Esophagus muscularis mucosa (tissue), 4 donors: ENCODE measurements at regions not wholly inside any gene's neighbourhood (a gene's known extent, or its start where the extent isn't known, plus 50 kb on each side); places are given as distances from the start of the nearest gene placed in this dataset.

Experiments
- DNase-seq: peaks from one replicate; pipeline ENCODE4 v3.0.0-alpha.2; 2017; ENCODE audit errors: extremely low spot score
- H3K27ac ChIP-seq, 4 donors: fragments of 200-600 bp; sonication (generic); replicated peaks in 1 of 4; 1 replicate in 3 of 4; 2 replicates in 1 of 4; pipeline ENCODE4 v1.5.1; 2016 to 2019; ENCODE audit warnings: mild to moderate bottlenecking in 1 of 4
- H3K27me3 ChIP-seq, 4 donors: fragments of 200-600 bp; sonication (generic); one replicate each; pipeline versions ENCODE4 v1.5.1 to v1.6.0; 2016 to 2019
- H3K36me3 ChIP-seq, 4 donors: fragments of 200-600 bp; sonication (generic); one replicate each; pipeline ENCODE4 v1.5.1; 2016 to 2019
- H3K4me1 ChIP-seq, 4 donors: fragments of 200-600 bp; sonication (generic); one replicate each; pipeline ENCODE4 v1.5.1; 2016 to 2019
- H3K4me3 ChIP-seq, 4 donors: fragments of 200-600 bp; sonication (generic); 1 replicate in 2 of 4; 2 replicates in 2 of 4; pipeline ENCODE4 v1.5.1; 2016 to 2019; ENCODE audit warnings: mild to moderate bottlenecking in 4 of 4, moderate library complexity in 1 of 4
- H3K9me3 ChIP-seq, 4 donors: fragments of 200-600 bp; sonication (generic); 1 replicate in 3 of 4; 2 replicates in 1 of 4; pipeline ENCODE4 v1.5.1; 2016 to 2019
- EP300 ChIP-seq: sonication (generic); formaldehyde crosslinking; IDR thresholded peaks from one replicate; pipeline ENCODE4 v1.6.1; 2017; ENCODE audit warnings: antibody characterized with exemption
- POLR2A ChIP-seq: fragments of 450-650 bp; IDR thresholded peaks from one replicate; pipeline ENCODE4 v1.6.1; 2017; ENCODE audit warnings: antibody characterized with exemption, moderate library complexity, mild to moderate bottlenecking, low read depth
- POLR2AphosphoS5 ChIP-seq, 2 donors: sonication (generic); formaldehyde crosslinking; IDR thresholded peaks; one replicate each; pipeline ENCODE4 v1.6.1; 2017; ENCODE audit warnings: antibody characterized with exemption in 2 of 2
- WGBS: methylation state at CpG from one replicate; pipeline ENCODE4 v1.1.5; 2018; 5-methylcytosine and 5-hydroxymethylcytosine counted together
- intact Hi-C: fragments of 100-400 bp; cut with DNase I; formaldehyde crosslinking; loops from one replicate; pipeline ENCODE4 v1.15.1; 2023
- TF ChIP-seq, protein P1 (sequence below), 3 experiments: fragments of 200-600 bp in 2 of 3; fragments of 450-650 bp in 1 of 3; sonication (generic) in 2 of 3; IDR thresholded peaks; one replicate each; pipeline ENCODE4 v1.5.1; 2017 to 2019; ENCODE audit warnings: antibody characterized with exemption in 3 of 3, mild to moderate bottlenecking in 2 of 3, moderate library complexity in 1 of 3

DNA sequence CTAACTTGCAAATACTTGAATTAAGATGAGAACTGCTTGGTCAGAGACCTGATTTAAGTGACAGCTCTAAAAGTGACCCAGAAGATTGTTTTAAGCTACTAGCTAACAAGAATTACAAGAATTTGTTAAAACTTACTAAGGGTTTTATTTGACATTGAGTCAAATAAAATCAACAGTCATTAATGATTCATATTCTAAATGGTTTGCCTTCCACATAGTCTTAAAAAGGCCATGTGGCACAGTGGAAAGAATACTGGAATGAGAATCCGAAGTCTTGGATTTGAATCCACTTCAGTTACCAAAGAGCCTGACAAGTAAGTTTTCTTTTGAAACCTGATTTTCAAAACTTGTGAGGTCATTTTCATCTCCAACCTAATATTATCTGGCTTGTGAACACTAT lies 489.3 kb downstream of the ADCYAP1 start:
- WGBS: 86% methylated on average over 1 of the region's 1 CpG
- TF ChIP-seq, protein P1, sequence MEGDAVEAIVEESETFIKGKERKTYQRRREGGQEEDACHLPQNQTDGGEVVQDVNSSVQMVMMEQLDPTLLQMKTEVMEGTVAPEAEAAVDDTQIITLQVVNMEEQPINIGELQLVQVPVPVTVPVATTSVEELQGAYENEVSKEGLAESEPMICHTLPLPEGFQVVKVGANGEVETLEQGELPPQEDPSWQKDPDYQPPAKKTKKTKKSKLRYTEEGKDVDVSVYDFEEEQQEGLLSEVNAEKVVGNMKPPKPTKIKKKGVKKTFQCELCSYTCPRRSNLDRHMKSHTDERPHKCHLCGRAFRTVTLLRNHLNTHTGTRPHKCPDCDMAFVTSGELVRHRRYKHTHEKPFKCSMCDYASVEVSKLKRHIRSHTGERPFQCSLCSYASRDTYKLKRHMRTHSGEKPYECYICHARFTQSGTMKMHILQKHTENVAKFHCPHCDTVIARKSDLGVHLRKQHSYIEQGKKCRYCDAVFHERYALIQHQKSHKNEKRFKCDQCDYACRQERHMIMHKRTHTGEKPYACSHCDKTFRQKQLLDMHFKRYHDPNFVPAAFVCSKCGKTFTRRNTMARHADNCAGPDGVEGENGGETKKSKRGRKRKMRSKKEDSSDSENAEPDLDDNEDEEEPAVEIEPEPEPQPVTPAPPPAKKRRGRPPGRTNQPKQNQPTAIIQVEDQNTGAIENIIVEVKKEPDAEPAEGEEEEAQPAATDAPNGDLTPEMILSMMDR (IDR thresholded peaks at IDR 0.05): no peak
- TF ChIP-seq POLR2AphosphoS5 (IDR thresholded peaks at IDR 0.05): no peak
- no peak for TF ChIP-seq POLR2A
- TF ChIP-seq EP300: no peak
- no peaks in the 10 kb centered on the region for H3K4me1 ChIP-seq
- no peaks in the 10 kb centered on the region for H3K36me3 ChIP-seq
- H3K4me3 ChIP-seq: no peak overlapping the region
- no peak overlapping the region for H3K27ac ChIP-seq
- intact Hi-C loops: no loop called here
- DNase-seq: no peak
- H3K27me3 ChIP-seq: no peaks in the 10 kb centered on the region
- no peaks in the 10 kb centered on the region for H3K9me3 ChIP-seq

DNA sequence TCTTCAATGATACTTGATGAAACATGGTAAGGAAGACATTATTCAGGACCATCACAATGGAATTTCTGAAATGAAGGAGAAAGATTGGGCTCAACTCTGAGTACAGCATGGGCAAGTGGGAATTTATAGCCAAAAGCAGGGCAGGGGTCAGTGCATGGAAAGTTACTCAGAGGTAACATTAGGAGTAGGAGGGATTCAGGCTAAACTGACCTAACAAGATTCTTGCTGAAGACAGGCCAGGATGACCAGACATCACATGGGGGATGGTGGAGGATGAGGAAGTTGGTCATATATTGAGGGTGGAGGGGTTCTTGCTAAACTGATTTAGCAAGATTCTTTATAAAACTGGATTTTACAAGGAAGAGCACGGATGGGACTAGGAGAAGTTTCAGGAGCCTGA lies 489.8 kb downstream of the ADCYAP1 start:
- DNase-seq: no peak
- Histone ChIP-seq H3K27me3 (no peaks in the 10 kb centered on the region), H3K4me1 (no peaks in the 10 kb centered on the region), H3K4me3 (no peak overlapping the region), H3K27ac (no peak overlapping the region), H3K9me3 (no peaks in the 10 kb centered on the region), H3K36me3 (no peaks in the 10 kb centered on the region)
- 81% methylated on average over 1 of the region's 1 CpG for WGBS
- TF ChIP-seq POLR2AphosphoS5 (IDR thresholded peaks at IDR 0.05) (no peak), EP300 (no peak), POLR2A (no peak)
- TF ChIP-seq, protein P1 (IDR thresholded peaks at IDR 0.05): no peak
- intact Hi-C loops: no loop called here

DNA sequence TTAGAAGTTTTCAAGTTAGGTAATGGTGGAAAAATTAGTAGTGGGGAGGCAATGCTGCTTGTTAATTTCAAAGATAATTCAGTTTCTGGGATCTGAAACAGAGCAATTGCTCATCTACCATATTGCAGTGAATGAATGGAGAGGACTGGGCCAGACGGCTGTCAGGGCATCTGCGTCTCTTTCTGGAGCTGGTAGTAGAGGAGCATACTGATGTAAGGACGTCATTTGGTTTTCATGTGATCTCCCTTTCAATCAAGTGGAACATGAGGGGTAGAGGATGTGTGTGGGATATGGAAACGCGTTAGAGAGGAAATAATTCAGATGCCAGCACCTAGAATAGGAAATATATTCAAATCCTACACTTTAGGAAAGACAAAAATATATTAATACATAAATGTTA lies 490.3 kb downstream of the ADCYAP1 start:
- Histone ChIP-seq H3K9me3 (no peaks in the 10 kb centered on the region), H3K27me3 (no peaks in the 10 kb centered on the region), H3K4me1 (no peaks in the 10 kb centered on the region), H3K36me3 (no peaks in the 10 kb centered on the region), H3K4me3 (no peak overlapping the region), H3K27ac (no peak overlapping the region)
- no peak for TF ChIP-seq POLR2A
- no peak for TF ChIP-seq POLR2AphosphoS5 (IDR thresholded peaks at IDR 0.05)
- TF ChIP-seq, protein P1 (IDR thresholded peaks at IDR 0.05): no peak
- TF ChIP-seq EP300: no peak
- intact Hi-C loops: no loop called here
- no peak for DNase-seq
- WGBS: 71% methylated on average over 5 of the region's 5 CpGs

DNA sequence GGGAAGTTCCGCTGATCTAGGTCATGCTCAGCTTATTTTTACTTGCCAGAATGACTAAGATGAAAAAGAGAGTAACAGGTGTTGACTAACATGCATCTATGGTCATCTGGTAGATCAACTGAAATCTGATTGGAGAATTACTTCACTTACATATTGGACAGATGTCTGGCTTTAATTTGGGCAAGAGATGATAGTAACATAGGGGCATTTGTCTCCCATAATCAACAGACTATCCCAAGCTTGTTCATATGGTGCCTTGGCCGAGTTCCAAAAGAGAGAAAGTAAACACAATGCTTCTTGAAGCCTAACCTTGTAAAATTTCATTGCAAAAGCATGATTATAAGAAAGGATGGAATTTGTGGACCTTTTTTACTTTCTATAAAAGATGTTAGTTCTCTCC lies 503.7 kb downstream of the ADCYAP1 start:
- no peak overlapping the region for H3K4me3 ChIP-seq
- H3K27me3 ChIP-seq: no peaks in the 10 kb centered on the region
- intact Hi-C loops: no loop called here
- no peak for TF ChIP-seq POLR2A
- TF ChIP-seq EP300: no peak
- no peaks in the 10 kb centered on the region for H3K9me3 ChIP-seq
- no peak for DNase-seq
- WGBS: 30% methylated on average over 2 of the region's 2 CpGs
- H3K36me3 ChIP-seq: no peaks in the 10 kb centered on the region
- no peaks in the 10 kb centered on the region for H3K4me1 ChIP-seq
- no peak overlapping the region for H3K27ac ChIP-seq

DNA sequence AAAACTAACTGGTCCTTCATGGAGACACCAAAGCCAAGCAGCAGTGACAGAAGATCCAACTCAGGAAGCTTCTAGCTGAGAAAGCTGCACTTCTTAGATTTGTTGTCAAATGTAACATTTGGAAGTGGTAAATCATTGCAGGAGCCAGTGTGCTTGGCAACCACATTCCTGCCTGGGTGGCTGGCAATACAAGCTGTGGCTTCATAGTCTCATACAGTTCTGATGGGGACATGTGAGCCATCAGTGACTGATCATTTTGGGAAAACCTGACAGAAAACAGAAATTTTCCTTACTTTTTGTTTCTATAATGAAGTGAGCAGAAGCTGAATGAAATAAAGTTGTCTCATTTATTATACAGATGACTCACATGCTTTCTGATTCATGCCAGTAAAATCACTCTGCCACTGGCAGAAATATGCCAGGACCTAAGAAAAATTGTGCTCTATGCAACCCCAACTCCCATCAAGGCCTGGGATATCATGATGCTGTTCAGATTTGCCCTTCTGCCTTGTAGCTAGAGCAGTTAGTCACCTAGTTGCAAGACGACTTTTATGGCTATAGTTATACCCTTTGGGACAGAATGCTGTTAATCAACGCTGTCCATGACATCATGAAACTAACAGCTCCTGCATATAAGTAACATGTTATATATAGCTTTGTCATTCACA lies 508.1 kb downstream of the ADCYAP1 start:
- Histone ChIP-seq H3K9me3 (no peaks in the 10 kb centered on the region), H3K4me1 (no peaks in the 10 kb centered on the region), H3K4me3 (no peak overlapping the region), H3K36me3 (no peaks in the 10 kb centered on the region), H3K27me3 (no peaks in the 10 kb centered on the region), H3K27ac (no peak overlapping the region)
- DNase-seq: no peak
- intact Hi-C loops: no loop called here
- 37% methylated on average over 2 of the region's 2 CpGs for WGBS
- TF ChIP-seq POLR2A: no peak
- no peak for TF ChIP-seq EP300
- no peak for TF ChIP-seq POLR2AphosphoS5 (IDR thresholded peaks at IDR 0.05)
- TF ChIP-seq, protein P1 (IDR thresholded peaks at IDR 0.05): no peak
